ENCODE measurements at regions not wholly inside any gene's neighbourhood (a gene's known extent, or its start where the extent isn't known, plus 50 kb on each side); places are given as distances from the start of the nearest gene placed in this dataset.

DNA sequence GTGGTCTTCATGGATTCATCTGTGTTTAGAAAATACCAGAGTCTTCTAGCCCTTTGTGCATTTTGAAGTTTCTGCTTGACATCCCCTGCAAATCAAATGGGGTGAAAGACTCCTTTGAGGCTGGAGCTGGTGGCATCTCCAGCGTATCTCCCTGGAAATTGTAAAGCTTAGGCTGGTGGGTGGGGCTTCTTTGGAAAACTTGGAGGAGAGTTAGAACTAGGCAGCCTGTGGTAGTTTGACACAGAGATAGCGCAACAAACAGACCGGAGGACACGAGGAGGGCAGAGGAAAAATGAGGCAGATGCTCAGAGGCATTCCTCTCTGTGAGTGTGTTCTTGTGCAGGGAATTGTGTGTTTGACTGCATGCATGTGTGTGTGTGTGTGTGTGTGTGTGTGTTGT is 116.3 kb downstream of the IRX5 start:
- intact Hi-C loops (cut with micrococcal nuclease) = no loop called here
- Histone ChIP-seq H3K4me2 (replicated peaks; ENCODE audit: low read depth, low read length, poor library complexity, severe bottlenecking) (no peak overlapping the region), H3K9ac (ENCODE audit: low read length) (no peak overlapping the region), H3K4me3 (ENCODE audit: control extremely low read depth in 1 of 5, extremely low read depth in 1 of 5, insufficient read depth in 1 of 5, low read depth in 2 of 5, low read length in 4 of 5) (no peak overlapping the region), H2AFZ (ENCODE audit: insufficient read depth, low read depth, low read length, poor library complexity, severe bottlenecking) (no peak overlapping the region), H3K27me3 (replicated peaks in 1 of 4; ENCODE audit: control extremely low read depth in 1 of 4, control insufficient read depth in 3 of 4, insufficient read depth in 4 of 4, low read length in 3 of 4) (no peaks in the 10 kb centered on the region), H4K20me1 (ENCODE audit: control insufficient read depth, insufficient read depth, low read length, poor library complexity, severe bottlenecking) (no peaks in the 10 kb centered on the region), H3K9me3 (ENCODE audit: control extremely low read depth in 1 of 3, control insufficient read depth in 2 of 3, insufficient read depth in 1 of 3, low read length in 2 of 3) (peaks cover 0 to 6% (median 0%) of the 10 kb centered on the region in 3 donors), H3K27ac (ENCODE audit: low read length in 2 of 2) (no peak overlapping the region), H3K79me2 (ENCODE audit: control insufficient read depth, insufficient read depth, low read length) (no peaks in the 10 kb centered on the region), H3K4me1 (ENCODE audit: control insufficient read depth in 2 of 2, insufficient read depth in 2 of 2, low read length in 2 of 2) (no peaks in the 10 kb centered on the region), H3K36me3 (replicated peaks in 1 of 2; ENCODE audit: control extremely low read depth in 1 of 2, control insufficient read depth in 1 of 2, extremely low read depth in 1 of 2, insufficient read depth in 2 of 2, low read length in 1 of 2) (no peaks in the 10 kb centered on the region)
- TF ChIP-seq EZH2 (IDR thresholded peaks at IDR 0.05; ENCODE audit: borderline replicate concordance, insufficient read depth, low read depth, low read length, poor library complexity, severe bottlenecking) = no peak
- TF ChIP-seq, protein P1, sequence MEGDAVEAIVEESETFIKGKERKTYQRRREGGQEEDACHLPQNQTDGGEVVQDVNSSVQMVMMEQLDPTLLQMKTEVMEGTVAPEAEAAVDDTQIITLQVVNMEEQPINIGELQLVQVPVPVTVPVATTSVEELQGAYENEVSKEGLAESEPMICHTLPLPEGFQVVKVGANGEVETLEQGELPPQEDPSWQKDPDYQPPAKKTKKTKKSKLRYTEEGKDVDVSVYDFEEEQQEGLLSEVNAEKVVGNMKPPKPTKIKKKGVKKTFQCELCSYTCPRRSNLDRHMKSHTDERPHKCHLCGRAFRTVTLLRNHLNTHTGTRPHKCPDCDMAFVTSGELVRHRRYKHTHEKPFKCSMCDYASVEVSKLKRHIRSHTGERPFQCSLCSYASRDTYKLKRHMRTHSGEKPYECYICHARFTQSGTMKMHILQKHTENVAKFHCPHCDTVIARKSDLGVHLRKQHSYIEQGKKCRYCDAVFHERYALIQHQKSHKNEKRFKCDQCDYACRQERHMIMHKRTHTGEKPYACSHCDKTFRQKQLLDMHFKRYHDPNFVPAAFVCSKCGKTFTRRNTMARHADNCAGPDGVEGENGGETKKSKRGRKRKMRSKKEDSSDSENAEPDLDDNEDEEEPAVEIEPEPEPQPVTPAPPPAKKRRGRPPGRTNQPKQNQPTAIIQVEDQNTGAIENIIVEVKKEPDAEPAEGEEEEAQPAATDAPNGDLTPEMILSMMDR (IDR thresholded peaks at IDR 0.05) = no peak
- H3K27me3 Mint-ChIP-seq = peaks cover 2% of the 10 kb centered on the region
- H3K4me3 Mint-ChIP-seq = no peak overlapping the region
- ChIA-PET POLR2A (no interaction called here), CTCF (no interaction called here)
- no peaks in the 10 kb centered on the region for H3K9me3 Mint-ChIP-seq (ENCODE audit: insufficient read depth)
- 100% methylated on average over 3 of the region's 4 CpGs for WGBS (ENCODE audit: insufficient coverage)
- ATAC-seq (ENCODE audit: low read depth) (no peak), DNase-seq (no peak)
- no peaks in the 10 kb centered on the region for H3K4me1 Mint-ChIP-seq
- no peak overlapping the region for H3K27ac Mint-ChIP-seq

DNA sequence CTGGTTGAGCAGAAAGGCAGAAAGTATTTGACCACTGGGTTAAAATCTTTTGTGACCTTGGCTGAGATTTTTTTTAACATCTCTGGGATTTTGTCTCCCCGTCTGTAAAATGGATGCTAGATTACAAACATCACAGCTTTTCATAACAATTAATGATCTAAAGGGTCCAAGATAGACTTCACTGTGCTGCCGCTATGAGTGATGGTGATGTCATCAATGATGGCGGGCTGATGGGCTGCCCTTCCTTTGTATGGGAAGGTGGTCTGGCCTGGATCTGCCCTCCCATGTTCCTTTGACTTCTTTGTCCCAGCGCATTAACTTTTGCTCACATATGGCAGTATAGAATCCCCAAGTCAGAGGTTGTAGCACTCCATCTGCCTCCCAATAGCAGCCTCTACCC is 116.7 kb downstream of the IRX5 start:
- H3K27ac Mint-ChIP-seq = no peak overlapping the region
- ChIA-PET POLR2A (no interaction called here), CTCF (no interaction called here)
- H3K79me2 ChIP-seq (ENCODE audit: control insufficient read depth, insufficient read depth, low read length) = no peaks in the 10 kb centered on the region
- no peak for DNase-seq
- peaks cover 0 to 6% (median 0%) of the 10 kb centered on the region in 3 donors for H3K9me3 ChIP-seq (ENCODE audit: control extremely low read depth in 1 of 3, control insufficient read depth in 2 of 3, insufficient read depth in 1 of 3, low read length in 2 of 3)
- H3K4me2 ChIP-seq (replicated peaks; ENCODE audit: low read depth, low read length, poor library complexity, severe bottlenecking) = no peak overlapping the region
- no peak overlapping the region for H2AFZ ChIP-seq (ENCODE audit: insufficient read depth, low read depth, low read length, poor library complexity, severe bottlenecking)
- no peak for ATAC-seq (ENCODE audit: low read depth)
- 96% methylated on average over 2 of the region's 4 CpGs for WGBS (ENCODE audit: insufficient coverage)
- H3K4me1 ChIP-seq (ENCODE audit: control insufficient read depth in 2 of 2, insufficient read depth in 2 of 2, low read length in 2 of 2) = no peaks in the 10 kb centered on the region
- intact Hi-C loops (cut with micrococcal nuclease) = no loop called here
- H3K27me3 ChIP-seq (replicated peaks in 1 of 4; ENCODE audit: control extremely low read depth in 1 of 4, control insufficient read depth in 3 of 4, insufficient read depth in 4 of 4, low read length in 3 of 4) = no peaks in the 10 kb centered on the region
- no peaks in the 10 kb centered on the region for H4K20me1 ChIP-seq (ENCODE audit: control insufficient read depth, insufficient read depth, low read length, poor library complexity, severe bottlenecking)
- H3K9me3 Mint-ChIP-seq (ENCODE audit: insufficient read depth) = no peaks in the 10 kb centered on the region
- peaks cover 4% of the 10 kb centered on the region for H3K27me3 Mint-ChIP-seq
- no peaks in the 10 kb centered on the region for H3K4me1 Mint-ChIP-seq
- H3K4me3 Mint-ChIP-seq = no peak overlapping the region
- no peak overlapping the region for H3K9ac ChIP-seq (ENCODE audit: low read length)
- H3K36me3 ChIP-seq (replicated peaks in 1 of 2; ENCODE audit: control extremely low read depth in 1 of 2, control insufficient read depth in 1 of 2, extremely low read depth in 1 of 2, insufficient read depth in 2 of 2, low read length in 1 of 2) = no peaks in the 10 kb centered on the region
- H3K27ac ChIP-seq (ENCODE audit: low read length in 2 of 2) = no peak overlapping the region
- no peak overlapping the region for H3K4me3 ChIP-seq (ENCODE audit: control extremely low read depth in 1 of 5, extremely low read depth in 1 of 5, insufficient read depth in 1 of 5, low read depth in 2 of 5, low read length in 4 of 5)
- TF ChIP-seq EZH2 (IDR thresholded peaks at IDR 0.05; ENCODE audit: borderline replicate concordance, insufficient read depth, low read depth, low read length, poor library complexity, severe bottlenecking) = no peak
- TF ChIP-seq, protein P1 (IDR thresholded peaks at IDR 0.05) = no peak
